ENCODE measurements at regions not wholly inside any gene's neighbourhood (a gene's known extent, or its start where the extent isn't known, plus 50 kb on each side); places are given as distances from the start of the nearest gene placed in this dataset.

GRCh38 chr2:107001964-107002696, 116.2 kb upstream of the ST6GAL2 start:
- peaks cover 5% of the 10 kb centered on the region for H3K4me1 ChIP-seq
- no peak for ATAC-seq
- TF ChIP-seq, protein P1, sequence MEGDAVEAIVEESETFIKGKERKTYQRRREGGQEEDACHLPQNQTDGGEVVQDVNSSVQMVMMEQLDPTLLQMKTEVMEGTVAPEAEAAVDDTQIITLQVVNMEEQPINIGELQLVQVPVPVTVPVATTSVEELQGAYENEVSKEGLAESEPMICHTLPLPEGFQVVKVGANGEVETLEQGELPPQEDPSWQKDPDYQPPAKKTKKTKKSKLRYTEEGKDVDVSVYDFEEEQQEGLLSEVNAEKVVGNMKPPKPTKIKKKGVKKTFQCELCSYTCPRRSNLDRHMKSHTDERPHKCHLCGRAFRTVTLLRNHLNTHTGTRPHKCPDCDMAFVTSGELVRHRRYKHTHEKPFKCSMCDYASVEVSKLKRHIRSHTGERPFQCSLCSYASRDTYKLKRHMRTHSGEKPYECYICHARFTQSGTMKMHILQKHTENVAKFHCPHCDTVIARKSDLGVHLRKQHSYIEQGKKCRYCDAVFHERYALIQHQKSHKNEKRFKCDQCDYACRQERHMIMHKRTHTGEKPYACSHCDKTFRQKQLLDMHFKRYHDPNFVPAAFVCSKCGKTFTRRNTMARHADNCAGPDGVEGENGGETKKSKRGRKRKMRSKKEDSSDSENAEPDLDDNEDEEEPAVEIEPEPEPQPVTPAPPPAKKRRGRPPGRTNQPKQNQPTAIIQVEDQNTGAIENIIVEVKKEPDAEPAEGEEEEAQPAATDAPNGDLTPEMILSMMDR (IDR thresholded peaks at IDR 0.05): no peak
- 73 to 78% (median 75%) methylated on average over 4 of the region's 4 CpGs for WGBS, 3 donors
- intact Hi-C loops (cut with DNase I): no loop called here
- no peaks in the 10 kb centered on the region for H3K9me3 ChIP-seq
- no peaks in the 10 kb centered on the region for H3K27me3 ChIP-seq (ENCODE audit: insufficient read depth in 3 of 3, low read length in 2 of 3)
- H3K36me3 ChIP-seq (ENCODE audit: insufficient read depth in 1 of 2, low read depth in 1 of 2): no peaks in the 10 kb centered on the region
- H3K27ac ChIP-seq: no peak overlapping the region
- DNase-seq: no peak
- no peak overlapping the region for H3K4me3 ChIP-seq

DNA sequence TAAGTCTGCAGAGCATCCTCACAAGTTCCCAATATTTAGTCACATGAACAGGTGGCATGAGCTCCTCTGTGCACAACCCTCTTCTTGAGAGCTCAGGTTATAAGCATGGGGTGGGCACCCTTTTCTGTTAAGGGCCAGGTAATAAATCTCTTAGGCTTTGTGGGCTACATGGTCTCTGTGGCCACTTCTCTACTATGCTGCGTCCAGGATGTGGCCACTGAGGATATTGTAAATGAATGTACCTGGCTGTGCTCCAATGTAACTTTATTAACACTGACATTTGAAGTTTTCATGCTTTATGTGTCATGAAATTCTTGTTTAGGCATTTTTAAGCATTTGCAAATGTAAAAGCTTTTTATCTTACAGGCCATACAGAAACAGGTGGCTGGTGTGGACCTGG, 116.8 kb upstream of the ST6GAL2 start:
- ATAC-seq (no peak), DNase-seq (no peak)
- Histone ChIP-seq H3K36me3 (ENCODE audit: insufficient read depth in 1 of 2, low read depth in 1 of 2) (no peaks in the 10 kb centered on the region), H3K27me3 (ENCODE audit: insufficient read depth in 3 of 3, low read length in 2 of 3) (no peaks in the 10 kb centered on the region), H3K27ac (no peak overlapping the region), H3K4me3 (no peak overlapping the region), H3K4me1 (no peaks in the 10 kb centered on the region), H3K9me3 (no peaks in the 10 kb centered on the region)
- TF ChIP-seq, protein P1 (IDR thresholded peaks at IDR 0.05): no peak
- intact Hi-C loops (cut with DNase I): no loop called here
- 65 to 83% (median 78%) methylated on average over 1 of the region's 1 CpG for WGBS, 3 donors

DNA sequence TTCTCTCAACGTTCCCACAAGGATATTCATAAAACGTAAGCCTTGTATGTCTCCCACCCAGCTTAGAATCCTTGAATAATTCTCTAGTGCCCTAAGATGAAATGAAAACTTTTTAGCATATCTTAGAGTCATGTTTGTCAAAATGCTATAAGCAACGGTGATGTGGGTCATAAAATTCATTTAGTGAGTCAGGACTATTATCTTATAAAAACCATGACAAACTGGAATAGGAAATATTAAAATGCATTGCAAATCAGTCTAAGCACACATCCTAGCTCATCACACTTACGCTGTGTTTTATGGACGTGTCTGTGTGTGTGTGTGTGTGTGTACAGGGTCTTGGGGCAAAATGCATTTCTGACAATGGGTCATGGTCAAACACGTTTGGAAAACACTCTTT, 119.9 kb upstream of the ST6GAL2 start:
- Histone ChIP-seq H3K27me3 (ENCODE audit: insufficient read depth in 3 of 3, low read length in 2 of 3) (no peaks in the 10 kb centered on the region), H3K4me3 (no peak overlapping the region), H3K36me3 (ENCODE audit: insufficient read depth in 1 of 2, low read depth in 1 of 2) (no peaks in the 10 kb centered on the region), H3K27ac (no peak overlapping the region), H3K9me3 (no peaks in the 10 kb centered on the region), H3K4me1 (no peaks in the 10 kb centered on the region)
- WGBS, 3 donors: 49 to 54% (median 54%) methylated on average over 6 of the region's 6 CpGs
- intact Hi-C loops (cut with DNase I): no loop called here
- ATAC-seq (no peak), DNase-seq (no peak)
- TF ChIP-seq, protein P1 (IDR thresholded peaks at IDR 0.05): no peak

DNA sequence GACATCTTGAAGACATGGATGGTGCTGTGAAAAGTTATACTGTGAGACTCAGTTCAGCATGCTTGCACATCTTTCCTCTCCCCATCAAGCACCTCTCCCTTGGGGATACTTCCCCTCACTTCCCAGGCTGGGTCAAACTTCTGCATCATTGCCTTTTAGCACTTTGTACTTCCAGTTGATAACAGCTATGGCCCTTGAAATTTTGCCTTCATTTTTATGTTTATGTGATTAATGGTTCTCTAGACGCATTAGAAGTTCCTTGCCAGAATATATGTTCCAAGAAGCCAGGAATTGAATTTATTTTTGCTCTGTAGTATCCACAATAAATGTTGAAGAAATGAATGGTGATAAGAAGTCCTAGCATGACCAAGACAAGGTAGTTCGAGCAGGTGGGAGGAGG, 120.9 kb upstream of the ST6GAL2 start:
- ATAC-seq: no peak

More for the DNA sequence above, 120.9 kb upstream of the ST6GAL2 start:
- TF ChIP-seq, protein P1 (IDR thresholded peaks at IDR 0.05): no peak
- H3K27ac ChIP-seq: no peak overlapping the region
- WGBS, 3 donors: 69 to 82% (median 76%) methylated on average over 2 of the region's 2 CpGs
- no peaks in the 10 kb centered on the region for H3K4me1 ChIP-seq
- H3K4me3 ChIP-seq: no peak overlapping the region
- H3K36me3 ChIP-seq (ENCODE audit: insufficient read depth in 1 of 2, low read depth in 1 of 2): no peaks in the 10 kb centered on the region
- DNase-seq: no peak
- intact Hi-C loops (cut with DNase I): no loop called here
- no peaks in the 10 kb centered on the region for H3K9me3 ChIP-seq
- H3K27me3 ChIP-seq (ENCODE audit: insufficient read depth in 3 of 3, low read length in 2 of 3): no peaks in the 10 kb centered on the region

All from psoas muscle (tissue), 7 donors.